Neural cell (in vitro differentiated cells): ENCODE measurements at regions not wholly inside any gene's neighbourhood (a gene's known extent, or its start where the extent isn't known, plus 50 kb on each side); places are given as distances from the start of the nearest gene placed in this dataset.

Source experiments
- H2AFZ ChIP-seq: fragments of 200-600, 300-800 bp; sonication (generic), shearing (Covaris generic); 2 replicates; pipeline ENCODE4 v1.6.0; 2014; ENCODE audit warnings: low read depth, mild to moderate bottlenecking, antibody characterized with exemption, low read length, moderate library complexity
- H3F3A ChIP-seq: fragments of 200-600 bp; shearing (Covaris generic); 2 replicates; pipeline ENCODE4 v1.6.1; 2016; ENCODE audit warnings: mild to moderate bottlenecking, moderate library complexity, mixed read lengths, antibody characterized with exemption, low read length; ENCODE audit not compliant: insufficient read depth, poor library complexity, severe bottlenecking
- H3K27ac ChIP-seq: fragments of 200-600, 300-800 bp; sonication (generic), shearing (Covaris generic); 2 replicates; pipeline ENCODE4 v1.5.1; 2014; ENCODE audit warnings: mild to moderate bottlenecking, low read length, moderate library complexity
- H3K27me3 ChIP-seq: fragments of 300-800, 200-600 bp; sonication (generic), shearing (Covaris generic); 2 replicates; pipeline ENCODE4 v1.6.0; 2014; ENCODE audit warnings: mild to moderate bottlenecking, low read depth, low read length, moderate library complexity; ENCODE audit not compliant: insufficient read depth
- H3K36me3 ChIP-seq: fragments of 300-800, 200-600 bp; sonication (generic), shearing (Covaris generic); 2 replicates; pipeline ENCODE4 v1.5.1; 2014; ENCODE audit warnings: mild to moderate bottlenecking, antibody characterized with exemption, low read length, moderate library complexity; ENCODE audit not compliant: insufficient read depth
- H3K4me2 ChIP-seq: fragments of 300-800, 200-600 bp; sonication (generic), shearing (Covaris generic); 2 replicates; pipeline ENCODE4 v1.6.0; 2014; ENCODE audit warnings: mild to moderate bottlenecking, low read length
- H3K4me3 ChIP-seq: fragments of 300-800, 200-600 bp; sonication (generic), shearing (Covaris generic); 2 replicates; pipeline ENCODE4 v1.5.1; 2014; ENCODE audit warnings: mild to moderate bottlenecking, low read length, moderate library complexity
- H3K79me2 ChIP-seq: fragments of 200-600 bp; shearing (Covaris generic); replicated peaks from 2 replicates; pipeline ENCODE4 v1.6.0; 2014; ENCODE audit warnings: mild to moderate bottlenecking, low read length, moderate library complexity; ENCODE audit not compliant: insufficient read depth
- H3K9ac ChIP-seq: fragments of 300-800, 200-600 bp; sonication (generic), shearing (Covaris generic); 2 replicates; pipeline ENCODE4 v1.6.1; 2016; ENCODE audit warnings: mild to moderate bottlenecking, low read length, mixed read lengths
- H3K9me2 ChIP-seq: fragments of 200-600 bp; shearing (Covaris generic); 2 replicates; pipeline ENCODE4 v1.6.1; 2016; ENCODE audit warnings: mild to moderate bottlenecking, low read length, mixed read lengths; ENCODE audit not compliant: insufficient read depth
- H3K9me3 ChIP-seq: fragments of 200-600, 300-800 bp; sonication (generic), shearing (Covaris generic); 2 replicates; pipeline ENCODE4 v1.6.1; 2016; ENCODE audit warnings: mild to moderate bottlenecking, mixed run types, low read length, moderate library complexity, mixed read lengths
- H4K20me1 ChIP-seq: fragments of 200-600 bp; shearing (Covaris generic); 2 replicates; pipeline ENCODE4 v1.6.1; 2016; ENCODE audit warnings: mild to moderate bottlenecking, mixed run types; ENCODE audit not compliant: insufficient read depth
- EP300 ChIP-seq: fragments of 450-650 bp; conservative IDR thresholded peaks from 2 replicates; pipeline ENCODE4 v1.6.1; 2014; ENCODE audit warnings: antibody characterized with exemption, mild to moderate bottlenecking, moderate library complexity; ENCODE audit not compliant: poor library complexity, severe bottlenecking
- EZH2 ChIP-seq: fragments of 200-600, 300-800 bp; shearing (Covaris generic), sonication (generic); IDR thresholded peaks from 2 replicates; pipeline ENCODE4 v1.6.1; 2014; ENCODE audit warnings: antibody characterized with exemption, low read length, borderline replicate concordance, mild to moderate bottlenecking; ENCODE audit not compliant: insufficient read depth, poor library complexity, severe bottlenecking
- MXI1 ChIP-seq: fragments of 450-650 bp; conservative IDR thresholded peaks from 2 replicates; pipeline ENCODE4 v1.6.1; 2014; ENCODE audit warnings: antibody characterized with exemption, mild to moderate bottlenecking; ENCODE audit not compliant: poor library complexity, severe bottlenecking
- POLR2AphosphoS5 ChIP-seq: IDR thresholded peaks from 2 replicates; pipeline ENCODE4 v1.6.1; 2012
- RAD21 ChIP-seq: fragments of 450-650 bp; conservative IDR thresholded peaks from 2 replicates; pipeline ENCODE4 v1.6.1; 2014; ENCODE audit warnings: antibody characterized with exemption, mild to moderate bottlenecking, moderate library complexity
- SMC3 ChIP-seq: fragments of 450-650 bp; conservative IDR thresholded peaks from 2 replicates; pipeline ENCODE4 v1.6.1; 2014; ENCODE audit warnings: antibody characterized with exemption, mild to moderate bottlenecking, moderate library complexity; ENCODE audit not compliant: poor library complexity
- TAF1 ChIP-seq: IDR thresholded peaks from 2 replicates; pipeline ENCODE4 v1.6.1; 2012; ENCODE audit warnings: low read depth
- TF ChIP-seq, protein P1 (sequence below): fragments of 450-650 bp; IDR thresholded peaks from 2 replicates; pipeline ENCODE4 v1.5.1; 2014; ENCODE audit warnings: antibody characterized with exemption, mild to moderate bottlenecking, moderate library complexity; ENCODE audit not compliant: poor library complexity, severe bottlenecking
- TF ChIP-seq, protein P2 (sequence below): IDR thresholded peaks from 2 replicates; pipeline ENCODE4 v1.6.1; 2012; ENCODE audit warnings: borderline replicate concordance

DNA sequence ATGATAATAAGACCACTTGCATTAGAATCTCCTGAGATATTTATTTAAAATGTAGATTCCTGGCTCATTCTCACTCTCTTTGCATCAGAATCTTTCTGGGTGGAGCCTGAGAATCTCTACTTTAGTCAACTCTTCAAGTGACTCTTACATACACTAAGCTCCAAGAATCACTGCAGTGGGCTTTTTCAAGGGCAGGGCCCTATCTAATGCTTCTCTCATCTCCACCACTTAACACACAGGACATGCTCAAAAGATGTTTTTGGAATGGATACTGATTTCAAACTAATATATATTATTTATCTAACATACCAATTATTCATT lies 68.9 kb upstream of the GAP43 start:
- Histone ChIP-seq H4K20me1 (no peaks in the 10 kb centered on the region), H3K4me3 (no peak overlapping the region), H3K9me3 (no peaks in the 10 kb centered on the region), H3K4me2 (no peak overlapping the region), H3K79me2 (no peaks in the 10 kb centered on the region), H3K9ac (no peak overlapping the region), H3K36me3 (no peaks in the 10 kb centered on the region), H3K27me3 (no peaks in the 10 kb centered on the region), H3F3A (no peaks in the 10 kb centered on the region), H2AFZ (no peak overlapping the region), H3K27ac (no peak overlapping the region), H3K9me2 (no peaks in the 10 kb centered on the region)
- no peak for TF ChIP-seq EZH2
- no peak for TF ChIP-seq SMC3
- TF ChIP-seq EP300 = no peak
- TF ChIP-seq TAF1 = no peak
- no peak for TF ChIP-seq POLR2AphosphoS5
- TF ChIP-seq RAD21 = no peak
- TF ChIP-seq, protein P1, sequence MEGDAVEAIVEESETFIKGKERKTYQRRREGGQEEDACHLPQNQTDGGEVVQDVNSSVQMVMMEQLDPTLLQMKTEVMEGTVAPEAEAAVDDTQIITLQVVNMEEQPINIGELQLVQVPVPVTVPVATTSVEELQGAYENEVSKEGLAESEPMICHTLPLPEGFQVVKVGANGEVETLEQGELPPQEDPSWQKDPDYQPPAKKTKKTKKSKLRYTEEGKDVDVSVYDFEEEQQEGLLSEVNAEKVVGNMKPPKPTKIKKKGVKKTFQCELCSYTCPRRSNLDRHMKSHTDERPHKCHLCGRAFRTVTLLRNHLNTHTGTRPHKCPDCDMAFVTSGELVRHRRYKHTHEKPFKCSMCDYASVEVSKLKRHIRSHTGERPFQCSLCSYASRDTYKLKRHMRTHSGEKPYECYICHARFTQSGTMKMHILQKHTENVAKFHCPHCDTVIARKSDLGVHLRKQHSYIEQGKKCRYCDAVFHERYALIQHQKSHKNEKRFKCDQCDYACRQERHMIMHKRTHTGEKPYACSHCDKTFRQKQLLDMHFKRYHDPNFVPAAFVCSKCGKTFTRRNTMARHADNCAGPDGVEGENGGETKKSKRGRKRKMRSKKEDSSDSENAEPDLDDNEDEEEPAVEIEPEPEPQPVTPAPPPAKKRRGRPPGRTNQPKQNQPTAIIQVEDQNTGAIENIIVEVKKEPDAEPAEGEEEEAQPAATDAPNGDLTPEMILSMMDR = no peak
- TF ChIP-seq, protein P2, sequence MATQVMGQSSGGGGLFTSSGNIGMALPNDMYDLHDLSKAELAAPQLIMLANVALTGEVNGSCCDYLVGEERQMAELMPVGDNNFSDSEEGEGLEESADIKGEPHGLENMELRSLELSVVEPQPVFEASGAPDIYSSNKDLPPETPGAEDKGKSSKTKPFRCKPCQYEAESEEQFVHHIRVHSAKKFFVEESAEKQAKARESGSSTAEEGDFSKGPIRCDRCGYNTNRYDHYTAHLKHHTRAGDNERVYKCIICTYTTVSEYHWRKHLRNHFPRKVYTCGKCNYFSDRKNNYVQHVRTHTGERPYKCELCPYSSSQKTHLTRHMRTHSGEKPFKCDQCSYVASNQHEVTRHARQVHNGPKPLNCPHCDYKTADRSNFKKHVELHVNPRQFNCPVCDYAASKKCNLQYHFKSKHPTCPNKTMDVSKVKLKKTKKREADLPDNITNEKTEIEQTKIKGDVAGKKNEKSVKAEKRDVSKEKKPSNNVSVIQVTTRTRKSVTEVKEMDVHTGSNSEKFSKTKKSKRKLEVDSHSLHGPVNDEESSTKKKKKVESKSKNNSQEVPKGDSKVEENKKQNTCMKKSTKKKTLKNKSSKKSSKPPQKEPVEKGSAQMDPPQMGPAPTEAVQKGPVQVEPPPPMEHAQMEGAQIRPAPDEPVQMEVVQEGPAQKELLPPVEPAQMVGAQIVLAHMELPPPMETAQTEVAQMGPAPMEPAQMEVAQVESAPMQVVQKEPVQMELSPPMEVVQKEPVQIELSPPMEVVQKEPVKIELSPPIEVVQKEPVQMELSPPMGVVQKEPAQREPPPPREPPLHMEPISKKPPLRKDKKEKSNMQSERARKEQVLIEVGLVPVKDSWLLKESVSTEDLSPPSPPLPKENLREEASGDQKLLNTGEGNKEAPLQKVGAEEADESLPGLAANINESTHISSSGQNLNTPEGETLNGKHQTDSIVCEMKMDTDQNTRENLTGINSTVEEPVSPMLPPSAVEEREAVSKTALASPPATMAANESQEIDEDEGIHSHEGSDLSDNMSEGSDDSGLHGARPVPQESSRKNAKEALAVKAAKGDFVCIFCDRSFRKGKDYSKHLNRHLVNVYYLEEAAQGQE = no peak

DNA sequence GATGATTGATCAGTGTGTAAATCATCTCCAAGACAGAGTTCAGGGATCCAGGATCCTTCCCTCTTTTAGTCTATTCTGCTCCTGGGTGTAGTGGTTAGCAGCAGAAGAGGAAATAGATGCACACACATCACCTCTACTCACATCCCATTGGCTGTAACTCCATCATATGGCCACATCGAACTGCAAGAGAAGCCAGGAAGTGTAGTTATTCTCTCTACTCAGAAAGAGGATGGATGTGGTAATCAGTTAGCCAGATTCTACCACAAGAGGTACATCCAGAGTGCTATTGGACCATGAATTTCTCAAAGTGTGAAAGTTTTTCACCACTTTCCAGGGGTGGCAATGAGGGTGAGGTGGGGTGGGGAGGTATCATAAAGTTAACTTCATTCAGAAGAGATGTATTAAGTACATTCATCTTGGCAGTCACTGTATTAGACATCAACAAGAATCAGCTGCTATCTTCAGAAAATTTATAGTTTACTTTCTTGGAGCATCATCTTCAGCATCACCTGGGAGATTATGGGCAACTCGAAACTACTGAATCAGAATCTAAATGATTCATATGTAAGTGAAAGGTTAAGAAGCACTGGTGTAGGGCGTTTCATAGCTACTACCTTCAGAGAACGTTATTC lies 60.6 kb upstream of the GAP43 start:
- Histone ChIP-seq H2AFZ (no peak overlapping the region), H3K9ac (no peak overlapping the region), H3K36me3 (no peaks in the 10 kb centered on the region), H3F3A (no peaks in the 10 kb centered on the region), H3K4me3 (no peak overlapping the region), H3K27ac (no peak overlapping the region), H3K9me2 (no peaks in the 10 kb centered on the region), H4K20me1 (no peaks in the 10 kb centered on the region), H3K27me3 (no peaks in the 10 kb centered on the region), H3K79me2 (no peaks in the 10 kb centered on the region), H3K4me2 (no peak overlapping the region), H3K9me3 (no peaks in the 10 kb centered on the region)
- no peak for TF ChIP-seq RAD21
- TF ChIP-seq EZH2 = no peak
- no peak for TF ChIP-seq POLR2AphosphoS5
- no peak for TF ChIP-seq TAF1
- TF ChIP-seq MXI1 = no peak
- TF ChIP-seq EP300 = no peak
- TF ChIP-seq SMC3 = no peak
- TF ChIP-seq, protein P2 = no peak
- TF ChIP-seq, protein P1 = no peak
